ENCODE measurements at regions not wholly inside any gene's neighbourhood (a gene's known extent, or its start where the extent isn't known, plus 50 kb on each side); places are given as distances from the start of the nearest gene placed in this dataset.

DNA sequence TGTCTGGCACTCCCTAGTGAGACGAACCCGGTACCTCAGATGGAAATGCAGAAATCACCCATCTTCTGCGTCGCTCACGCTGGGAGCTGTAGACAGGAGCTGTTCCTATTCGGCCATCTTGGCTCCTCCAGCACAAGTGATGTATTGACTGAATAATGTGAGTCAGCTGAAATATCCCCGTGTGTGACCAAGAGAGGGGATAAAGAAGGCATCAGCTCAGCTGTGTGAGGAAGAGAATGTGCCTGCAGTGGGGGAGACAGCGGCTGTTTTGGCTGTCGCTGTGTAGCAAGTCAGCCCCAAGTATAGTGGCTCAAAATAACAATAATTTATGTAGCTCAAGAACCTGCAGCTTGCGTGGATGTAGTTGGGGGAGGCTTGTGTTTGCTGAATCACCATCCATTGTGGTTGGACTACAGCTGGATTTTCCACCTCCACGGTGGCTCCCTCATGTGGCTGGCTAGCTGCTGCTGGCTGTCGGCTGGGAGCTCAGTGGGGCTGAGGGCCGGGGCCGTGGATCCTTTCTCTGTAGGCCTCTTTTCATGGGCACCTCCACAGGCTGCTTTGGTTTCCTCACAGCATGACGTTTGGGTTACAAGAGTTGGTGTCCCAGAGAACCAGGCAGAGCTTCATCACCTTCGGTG, 434.5 kb downstream of the CCSER2 start:
- H3K36me3 ChIP-seq: no peaks in the 10 kb centered on the region
- no peaks in the 10 kb centered on the region for H3K4me1 ChIP-seq
- H3K27ac ChIP-seq: no peak overlapping the region
- no peak for DNase-seq (ENCODE audit: low spot score)
- no peak overlapping the region for H3K4me3 ChIP-seq
- H3K27me3 ChIP-seq: no peaks in the 10 kb centered on the region
- no peaks in the 10 kb centered on the region for H3K9me3 ChIP-seq
- TF ChIP-seq, protein P1, sequence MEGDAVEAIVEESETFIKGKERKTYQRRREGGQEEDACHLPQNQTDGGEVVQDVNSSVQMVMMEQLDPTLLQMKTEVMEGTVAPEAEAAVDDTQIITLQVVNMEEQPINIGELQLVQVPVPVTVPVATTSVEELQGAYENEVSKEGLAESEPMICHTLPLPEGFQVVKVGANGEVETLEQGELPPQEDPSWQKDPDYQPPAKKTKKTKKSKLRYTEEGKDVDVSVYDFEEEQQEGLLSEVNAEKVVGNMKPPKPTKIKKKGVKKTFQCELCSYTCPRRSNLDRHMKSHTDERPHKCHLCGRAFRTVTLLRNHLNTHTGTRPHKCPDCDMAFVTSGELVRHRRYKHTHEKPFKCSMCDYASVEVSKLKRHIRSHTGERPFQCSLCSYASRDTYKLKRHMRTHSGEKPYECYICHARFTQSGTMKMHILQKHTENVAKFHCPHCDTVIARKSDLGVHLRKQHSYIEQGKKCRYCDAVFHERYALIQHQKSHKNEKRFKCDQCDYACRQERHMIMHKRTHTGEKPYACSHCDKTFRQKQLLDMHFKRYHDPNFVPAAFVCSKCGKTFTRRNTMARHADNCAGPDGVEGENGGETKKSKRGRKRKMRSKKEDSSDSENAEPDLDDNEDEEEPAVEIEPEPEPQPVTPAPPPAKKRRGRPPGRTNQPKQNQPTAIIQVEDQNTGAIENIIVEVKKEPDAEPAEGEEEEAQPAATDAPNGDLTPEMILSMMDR (IDR thresholded peaks at IDR 0.05): no peak

DNA sequence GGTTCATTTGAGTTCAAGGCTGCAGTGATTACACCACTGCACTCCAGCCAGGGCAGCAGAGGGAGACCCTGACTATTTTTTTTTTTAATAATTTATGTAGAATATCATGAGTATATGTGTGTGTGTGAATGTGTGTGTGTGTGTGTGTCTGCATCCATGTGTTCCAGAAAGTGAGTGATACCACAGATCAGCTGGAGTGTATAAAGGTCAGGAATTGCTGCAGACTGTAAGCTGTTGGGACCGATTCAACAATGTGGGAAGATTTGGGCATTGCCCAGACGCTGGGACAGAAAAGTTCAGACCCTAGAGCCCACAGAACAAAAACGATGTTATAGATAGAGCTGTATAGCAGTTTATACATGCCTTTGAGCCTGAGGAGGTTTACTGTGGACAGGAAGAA, 435.6 kb downstream of the CCSER2 start:
- DNase-seq (ENCODE audit: low spot score): no peak
- Histone ChIP-seq H3K4me3 (no peak overlapping the region), H3K27me3 (no peaks in the 10 kb centered on the region), H3K27ac (no peak overlapping the region), H3K4me1 (no peaks in the 10 kb centered on the region), H3K36me3 (no peaks in the 10 kb centered on the region), H3K9me3 (no peaks in the 10 kb centered on the region)
- TF ChIP-seq, protein P1 (IDR thresholded peaks at IDR 0.05): no peak

DNA sequence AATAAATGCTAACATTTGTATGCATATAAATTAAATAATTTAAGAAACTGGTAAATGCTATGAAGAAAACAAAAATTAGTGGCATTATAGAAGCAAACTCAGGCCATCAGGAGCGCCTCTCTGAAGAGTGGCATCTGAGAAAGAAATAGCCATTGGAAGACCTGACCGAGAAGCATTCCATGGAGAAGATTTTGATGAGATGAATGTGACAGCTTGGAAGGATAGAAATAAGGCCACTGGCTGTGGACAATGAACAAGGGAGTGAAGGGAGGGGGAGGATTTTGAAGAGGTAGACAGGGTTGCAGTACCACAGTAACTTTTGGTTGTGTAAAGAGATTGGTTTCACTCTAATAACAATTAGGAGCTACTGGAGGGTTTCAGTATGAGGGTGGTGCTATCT, 436.7 kb downstream of the CCSER2 start:
- no peaks in the 10 kb centered on the region for H3K9me3 ChIP-seq
- H3K27me3 ChIP-seq: no peaks in the 10 kb centered on the region
- no peak overlapping the region for H3K27ac ChIP-seq
- no peaks in the 10 kb centered on the region for H3K36me3 ChIP-seq
- H3K4me3 ChIP-seq: no peak overlapping the region
- no peak for DNase-seq (ENCODE audit: low spot score)
- H3K4me1 ChIP-seq: no peaks in the 10 kb centered on the region
- TF ChIP-seq, protein P1 (IDR thresholded peaks at IDR 0.05): no peak

DNA sequence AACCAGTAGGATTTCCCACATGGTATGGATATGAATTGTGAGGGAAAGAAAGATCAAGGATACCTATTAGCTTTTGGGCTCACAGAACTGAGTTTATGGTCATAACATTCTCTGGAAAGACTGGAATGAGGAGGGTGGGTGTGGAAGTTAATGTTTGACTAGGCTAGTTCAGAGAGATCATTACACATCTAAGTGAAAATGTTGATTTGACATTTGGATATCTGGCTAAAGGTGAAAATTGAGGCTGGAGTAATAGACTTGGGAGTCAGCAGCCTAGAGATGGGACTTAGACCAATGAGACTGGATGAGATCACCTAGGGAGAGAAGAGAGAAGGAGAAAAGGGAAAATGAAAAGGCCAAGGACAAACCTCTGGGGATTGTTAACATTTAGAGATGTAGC, 437.3 kb downstream of the CCSER2 start:
- Histone ChIP-seq H3K27ac (no peak overlapping the region), H3K36me3 (no peaks in the 10 kb centered on the region), H3K9me3 (no peaks in the 10 kb centered on the region), H3K4me3 (no peak overlapping the region), H3K4me1 (no peaks in the 10 kb centered on the region), H3K27me3 (no peaks in the 10 kb centered on the region)
- no peak for DNase-seq (ENCODE audit: low spot score)
- TF ChIP-seq, protein P1 (IDR thresholded peaks at IDR 0.05): no peak

DNA sequence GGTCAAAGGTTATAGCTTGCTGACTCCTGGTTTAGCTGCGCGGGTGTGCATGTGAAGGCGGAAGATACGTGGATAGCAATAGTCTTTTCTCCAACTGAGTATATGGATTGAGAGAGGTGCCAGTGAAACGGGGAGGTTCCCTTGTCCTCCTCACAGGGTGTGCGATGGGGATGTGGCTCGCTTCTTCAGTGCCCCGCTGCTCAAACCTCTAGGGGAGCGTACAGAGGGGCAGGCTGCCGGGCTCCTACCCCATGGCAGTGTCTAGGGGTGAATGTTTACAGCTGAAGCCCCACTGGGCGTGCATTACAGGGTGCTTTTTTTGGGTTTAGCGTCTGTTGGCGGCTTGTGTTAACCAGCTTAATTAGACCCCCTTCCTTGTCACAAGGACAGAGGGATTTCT, 438.5 kb downstream of the CCSER2 start:
- Histone ChIP-seq H3K9me3 (no peaks in the 10 kb centered on the region), H3K36me3 (no peaks in the 10 kb centered on the region), H3K4me1 (no peaks in the 10 kb centered on the region), H3K4me3 (no peak overlapping the region), H3K27me3 (no peaks in the 10 kb centered on the region), H3K27ac (no peak overlapping the region)
- TF ChIP-seq, protein P1 (IDR thresholded peaks at IDR 0.05): no peak
- no peak for DNase-seq (ENCODE audit: low spot score)

DNA sequence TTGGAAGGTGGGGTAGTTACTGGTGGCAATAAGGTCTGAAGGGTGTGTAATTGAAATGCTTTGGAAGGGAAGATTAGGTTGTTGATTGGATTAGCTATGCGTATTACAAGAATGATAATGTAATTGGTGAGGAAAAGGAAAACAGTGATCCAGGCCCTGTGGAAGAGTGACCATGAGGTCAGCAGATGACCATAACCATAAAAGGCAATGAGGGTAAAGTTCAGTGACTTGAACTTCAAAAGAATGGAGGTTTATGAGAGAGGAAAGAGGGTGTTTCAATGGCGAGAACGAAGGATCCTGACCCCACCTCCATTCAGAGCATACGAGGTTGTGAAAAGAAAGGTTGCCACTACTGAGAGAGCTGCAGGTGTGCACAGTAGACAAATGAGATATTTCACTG, 439.7 kb downstream of the CCSER2 start:
- Histone ChIP-seq H3K36me3 (no peaks in the 10 kb centered on the region), H3K4me3 (no peak overlapping the region), H3K27me3 (no peaks in the 10 kb centered on the region), H3K9me3 (no peaks in the 10 kb centered on the region), H3K4me1 (no peaks in the 10 kb centered on the region), H3K27ac (no peak overlapping the region)
- TF ChIP-seq, protein P1 (IDR thresholded peaks at IDR 0.05): no peak
- DNase-seq (ENCODE audit: low spot score): no peak

All from right atrium auricular region (tissue), 2 donors.